ENCODE measurements at regions not wholly inside any gene's neighbourhood (a gene's known extent, or its start where the extent isn't known, plus 50 kb on each side); places are given as distances from the start of the nearest gene placed in this dataset.
"Not testable (repeated sequence)": the region's sequence is repeated elsewhere in the genome, so short reads cannot be mapped to it uniquely, and the experiment has no call there.

GRCh38 chr3:130151555-130151954, 69.9 kb downstream of the ALG1L2 start:
- 83 to 91% methylated on average over 4 of the region's 4 CpGs for WGBS, 2 donors (ENCODE audit: low coverage in 1 of 2)
- H3K27me3 ChIP-seq; intact Hi-C loops (cut with DNase I; ENCODE audit: low total_unique reads); H3K4me1 ChIP-seq; H3K4me3 ChIP-seq; H3K27ac ChIP-seq; H3K36me3 ChIP-seq; H3K9me3 ChIP-seq; in situ Hi-C loops (cut with MboI; ENCODE audit: low pct_ligation_motif_present in 1 of 4, low pct_unique_long_range_greater_than_20kb in 1 of 4, low sequenced_read_pairs in 3 of 4); DNase-seq: not testable (repeated sequence)

- H3K36me3 ChIP-seq; H3K4me1 ChIP-seq; H3K4me3 ChIP-seq; in situ Hi-C loops (cut with MboI; ENCODE audit: low pct_ligation_motif_present in 1 of 4, low pct_unique_long_range_greater_than_20kb in 1 of 4, low sequenced_read_pairs in 3 of 4); DNase-seq; intact Hi-C loops (cut with DNase I; ENCODE audit: low total_unique reads); H3K27ac ChIP-seq; H3K27me3 ChIP-seq; H3K9me3 ChIP-seq: not testable (repeated sequence)
- WGBS, 2 donors (ENCODE audit: low coverage in 1 of 2): 83 to 93% methylated on average over 4 to 8 of the region's 8 CpGs
These were observed 71.6 kb downstream of the ALG1L2 start for GRCh38 chr3:130153247-130153646.

GRCh38 chr3:130155464-130155863, 73.8 kb downstream of the ALG1L2 start:
- H3K27ac ChIP-seq; H3K4me1 ChIP-seq; intact Hi-C loops (cut with DNase I; ENCODE audit: low total_unique reads); H3K9me3 ChIP-seq; H3K4me3 ChIP-seq; H3K36me3 ChIP-seq; DNase-seq; in situ Hi-C loops (cut with MboI; ENCODE audit: low pct_ligation_motif_present in 1 of 4, low pct_unique_long_range_greater_than_20kb in 1 of 4, low sequenced_read_pairs in 3 of 4); H3K27me3 ChIP-seq: not testable (repeated sequence)
- no CpG with 5 or more reads among the region's 4 CpGs for WGBS, 2 donors (ENCODE audit: low coverage in 1 of 2)
- peak in 1 of 5 experiments; percentile 16 for TF ChIP-seq CTCF (IDR thresholded peaks at IDR 0.05)

- H3K27me3 ChIP-seq; intact Hi-C loops (cut with DNase I; ENCODE audit: low total_unique reads); in situ Hi-C loops (cut with MboI; ENCODE audit: low pct_ligation_motif_present in 1 of 4, low pct_unique_long_range_greater_than_20kb in 1 of 4, low sequenced_read_pairs in 3 of 4); H3K36me3 ChIP-seq; DNase-seq; H3K9me3 ChIP-seq; H3K4me3 ChIP-seq; H3K4me1 ChIP-seq; H3K27ac ChIP-seq: not testable (repeated sequence)
- WGBS, 2 donors (ENCODE audit: low coverage in 1 of 2): 75% methylated on average over 3 of the region's 4 CpGs; no CpG with 5 or more reads in 1 of the 2 donors
These were observed 85.2 kb downstream of the ALG1L2 start for GRCh38 chr3:130166856-130167255.

GRCh38 chr3:130175195-130175594, 93.6 kb downstream of the ALG1L2 start:
- DNase-seq; H3K27ac ChIP-seq; H3K4me1 ChIP-seq; intact Hi-C loops (cut with DNase I; ENCODE audit: low total_unique reads); in situ Hi-C loops (cut with MboI; ENCODE audit: low pct_ligation_motif_present in 1 of 4, low pct_unique_long_range_greater_than_20kb in 1 of 4, low sequenced_read_pairs in 3 of 4); H3K4me3 ChIP-seq; H3K27me3 ChIP-seq; H3K36me3 ChIP-seq; H3K9me3 ChIP-seq: not testable (repeated sequence)
- 86% methylated on average over 1 of the region's 4 CpGs; no CpG with 5 or more reads in 1 of the 2 donors for WGBS, 2 donors (ENCODE audit: low coverage in 1 of 2)

- H3K4me1 ChIP-seq; H3K27me3 ChIP-seq; intact Hi-C loops (cut with DNase I; ENCODE audit: low total_unique reads); DNase-seq; in situ Hi-C loops (cut with MboI; ENCODE audit: low pct_ligation_motif_present in 1 of 4, low pct_unique_long_range_greater_than_20kb in 1 of 4, low sequenced_read_pairs in 3 of 4); H3K4me3 ChIP-seq; H3K36me3 ChIP-seq; H3K27ac ChIP-seq; H3K9me3 ChIP-seq: not testable (repeated sequence)
- WGBS, 2 donors (ENCODE audit: low coverage in 1 of 2): 78 to 83% methylated on average over 10 to 13 of the region's 13 CpGs
These were observed 95.0 kb downstream of the ALG1L2 start for GRCh38 chr3:130176476-130177256.

GRCh38 chr3:130178835-130179234, 97.2 kb downstream of the ALG1L2 start:
- H3K4me1 ChIP-seq; intact Hi-C loops (cut with DNase I; ENCODE audit: low total_unique reads); H3K4me3 ChIP-seq; in situ Hi-C loops (cut with MboI; ENCODE audit: low pct_ligation_motif_present in 1 of 4, low pct_unique_long_range_greater_than_20kb in 1 of 4, low sequenced_read_pairs in 3 of 4); H3K36me3 ChIP-seq; H3K9me3 ChIP-seq; H3K27me3 ChIP-seq; DNase-seq: not testable (repeated sequence)
- 24% methylated on average over 3 of the region's 3 CpGs; no CpG with 5 or more reads in 1 of the 2 donors for WGBS, 2 donors (ENCODE audit: low coverage in 1 of 2)
- H3K27ac ChIP-seq: peak overlapping the region; percentile 6 to 34 (median 23)

- H3K9me3 ChIP-seq; H3K27me3 ChIP-seq; intact Hi-C loops (cut with DNase I; ENCODE audit: low total_unique reads); H3K36me3 ChIP-seq; in situ Hi-C loops (cut with MboI; ENCODE audit: low pct_ligation_motif_present in 1 of 4, low pct_unique_long_range_greater_than_20kb in 1 of 4, low sequenced_read_pairs in 3 of 4); H3K4me1 ChIP-seq: not testable (repeated sequence)
- peak; percentile 67 for DNase-seq
- 3 to 6% methylated on average over 6 to 11 of the region's 11 CpGs for WGBS, 2 donors (ENCODE audit: low coverage in 1 of 2)
- Histone ChIP-seq H3K27ac (peak overlapping the region; percentile 29 to 57 (median 46)), H3K4me3 (peak overlapping the region in 3 of 4 donors; percentile 4 to 45 (median 22))
These were observed 97.8 kb downstream of the ALG1L2 start for GRCh38 chr3:130179353-130179970.

GRCh38 chr3:130182475-130182874, 100.8 kb downstream of the ALG1L2 start:
- H3K9me3 ChIP-seq; H3K4me3 ChIP-seq; in situ Hi-C loops (cut with MboI; ENCODE audit: low pct_ligation_motif_present in 1 of 4, low pct_unique_long_range_greater_than_20kb in 1 of 4, low sequenced_read_pairs in 3 of 4); H3K27me3 ChIP-seq; H3K4me1 ChIP-seq; intact Hi-C loops (cut with DNase I; ENCODE audit: low total_unique reads); DNase-seq; H3K36me3 ChIP-seq; H3K27ac ChIP-seq: not testable (repeated sequence)
- WGBS, 2 donors (ENCODE audit: low coverage in 1 of 2): 60 to 86% methylated on average over 2 to 6 of the region's 6 CpGs

- H3K27me3 ChIP-seq; H3K4me3 ChIP-seq; intact Hi-C loops (cut with DNase I; ENCODE audit: low total_unique reads); H3K9me3 ChIP-seq; in situ Hi-C loops (cut with MboI; ENCODE audit: low pct_ligation_motif_present in 1 of 4, low pct_unique_long_range_greater_than_20kb in 1 of 4, low sequenced_read_pairs in 3 of 4); H3K27ac ChIP-seq; H3K4me1 ChIP-seq; DNase-seq; H3K36me3 ChIP-seq: not testable (repeated sequence)
- WGBS, 2 donors (ENCODE audit: low coverage in 1 of 2): 70 to 74% methylated on average over 5 of the region's 5 CpGs
These were observed 102.1 kb downstream of the ALG1L2 start for GRCh38 chr3:130183689-130184088.

Data from transverse colon (tissue), 4 donors.